HG02610 (cell line): ENCODE measurements at regions not wholly inside any gene's neighbourhood (a gene's known extent, or its start where the extent isn't known, plus 50 kb on each side); places are given as distances from the start of the nearest gene placed in this dataset.

ENCODE experiments used
- ATAC-seq: cut with Tn5 transposase; IDR thresholded peaks from one replicate; pipeline ENCODE4 v1.9.1; 2021; ENCODE audit warnings: mild to moderate bottlenecking, moderate library complexity; ENCODE audit not compliant: unreplicated experiment

DNA sequence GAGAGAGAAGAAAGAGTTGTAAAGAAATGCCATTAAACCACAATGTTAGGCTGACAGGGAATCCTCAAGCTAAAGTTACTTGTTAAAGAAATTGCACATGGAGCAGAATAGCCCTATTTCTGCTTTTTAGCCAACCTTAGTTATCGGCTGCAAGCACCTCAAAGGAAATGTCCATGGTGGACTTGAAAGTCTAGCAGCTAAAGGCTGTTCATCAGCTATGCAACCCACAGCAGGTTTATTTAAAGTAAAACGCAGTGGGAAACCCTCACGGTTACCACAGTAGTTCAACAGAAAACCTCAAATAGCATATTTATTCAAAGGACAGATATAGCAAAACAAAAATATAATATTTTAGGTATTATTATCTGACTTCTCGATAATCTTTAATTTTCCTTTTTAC is 967.2 kb downstream of the IGSF11 start:
- ATAC-seq, result no peak

DNA sequence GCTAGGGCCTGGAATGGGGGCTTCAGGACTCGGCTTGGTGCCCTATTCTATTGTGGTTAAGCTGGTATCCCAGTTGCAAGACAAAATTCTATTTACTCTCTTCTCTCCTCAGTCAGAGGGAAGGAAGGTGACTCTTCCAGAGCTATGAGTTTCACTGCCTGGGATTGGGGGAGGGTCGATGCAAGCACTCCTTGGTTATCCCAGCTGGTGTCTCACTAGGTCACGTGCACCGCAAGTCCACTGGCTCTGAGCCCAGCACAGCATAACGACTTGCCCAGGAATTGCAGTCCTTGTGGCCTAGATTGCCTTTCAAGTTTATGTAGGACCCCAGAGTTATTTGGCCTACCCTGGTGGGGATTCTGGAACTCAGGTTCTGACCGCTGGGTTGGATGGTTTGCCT is 958.8 kb downstream of the IGSF11 start:
- ATAC-seq, result no peak

DNA sequence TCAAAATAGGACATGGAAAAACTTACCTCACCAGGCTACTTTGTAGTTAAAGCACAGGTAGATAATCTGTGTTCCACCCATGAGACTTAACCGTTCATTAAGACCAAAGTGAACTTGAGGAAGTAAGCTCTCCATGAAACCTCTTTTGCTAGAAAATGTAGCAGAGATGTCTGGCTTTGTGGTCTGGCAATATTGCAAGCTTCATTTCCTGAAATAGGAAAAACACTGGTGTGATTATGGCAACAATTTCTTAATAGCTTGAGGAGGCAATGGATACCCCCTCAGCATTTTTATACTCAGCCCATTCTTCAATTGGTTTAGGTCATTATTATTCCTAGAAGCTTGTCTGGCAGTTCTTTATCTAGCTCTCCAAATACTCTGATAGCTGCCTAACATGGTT is 957.3 kb downstream of the IGSF11 start:
- no peak for ATAC-seq

DNA sequence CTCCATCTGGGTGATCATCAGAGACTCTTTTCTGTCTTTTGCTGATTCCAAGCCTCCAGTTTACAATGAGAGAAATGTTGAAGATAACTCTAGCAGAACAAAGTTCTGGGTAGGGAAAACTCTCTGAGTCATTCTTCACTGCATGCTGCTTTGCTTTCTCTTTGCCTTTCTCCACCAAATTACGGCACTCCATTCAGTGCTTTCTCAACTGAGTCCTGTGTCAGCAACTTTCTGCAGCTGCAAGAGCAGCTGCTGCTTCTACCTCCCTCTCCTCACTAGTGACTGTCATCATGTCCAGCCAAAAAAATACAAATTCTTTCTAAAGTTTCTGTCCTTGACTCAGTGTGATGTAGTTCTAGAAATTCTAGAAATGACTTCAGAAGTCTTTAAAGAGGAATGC is 953.8 kb downstream of the IGSF11 start:
- ATAC-seq, result no peak

DNA sequence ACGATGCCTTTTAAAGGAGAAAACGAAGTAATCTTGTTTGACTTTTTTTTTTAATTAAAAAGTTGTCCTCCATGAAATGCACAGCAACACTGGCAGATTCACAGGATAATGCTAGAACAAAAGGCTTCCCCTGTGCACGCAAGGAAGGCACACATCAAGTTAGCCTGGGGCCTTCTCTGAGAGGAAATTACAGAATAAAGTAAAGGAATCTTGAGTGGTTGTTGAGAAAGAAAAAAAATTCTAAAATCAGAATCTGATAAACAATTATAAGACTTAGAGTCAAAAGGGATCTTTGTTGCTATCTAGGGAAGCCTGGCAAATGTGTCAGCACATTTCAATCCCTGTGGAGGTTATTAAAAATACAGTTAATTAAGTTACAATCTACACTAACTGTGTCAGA is 946.0 kb downstream of the IGSF11 start:
- ATAC-seq, result no peak

DNA sequence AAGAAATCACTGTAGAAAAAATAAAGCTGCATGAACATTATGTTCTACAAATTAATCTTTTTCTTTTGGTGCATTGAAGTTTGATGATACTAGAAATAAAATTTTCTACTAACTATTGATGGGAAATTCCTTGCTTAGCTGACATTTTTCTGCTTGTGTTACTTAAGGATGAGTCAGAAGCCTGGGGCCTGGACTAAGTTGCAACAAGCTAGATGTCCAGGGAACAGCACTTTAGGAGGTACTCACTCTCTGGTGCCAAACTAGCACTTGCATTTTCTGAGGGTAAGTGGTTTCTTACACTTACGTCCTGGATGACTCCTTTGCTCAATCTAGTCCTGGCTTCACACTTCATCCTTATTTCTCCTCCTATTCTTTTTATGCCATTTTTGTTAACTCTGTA is 945.1 kb downstream of the IGSF11 start:
- ATAC-seq, result no peak

DNA sequence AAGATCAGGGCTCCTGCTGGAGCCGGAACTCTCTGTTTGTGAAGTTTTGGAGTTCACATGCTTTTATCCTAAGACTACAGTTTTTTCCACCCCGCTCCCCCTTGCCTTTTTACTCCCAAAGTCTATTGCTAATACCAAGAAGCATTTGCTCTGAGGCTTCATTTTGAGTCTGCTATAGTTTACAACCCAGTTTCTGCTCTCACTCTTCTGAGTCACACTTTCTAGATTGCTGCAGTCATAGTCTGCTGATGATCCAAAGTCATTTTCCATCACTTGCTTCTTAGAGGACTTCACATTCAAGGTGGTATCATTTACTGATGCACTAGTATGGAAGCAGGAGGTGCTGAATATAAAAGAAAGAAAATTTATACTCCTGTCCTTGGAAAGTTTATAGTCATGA is 937.4 kb downstream of the IGSF11 start:
- ATAC-seq, result no peak

DNA sequence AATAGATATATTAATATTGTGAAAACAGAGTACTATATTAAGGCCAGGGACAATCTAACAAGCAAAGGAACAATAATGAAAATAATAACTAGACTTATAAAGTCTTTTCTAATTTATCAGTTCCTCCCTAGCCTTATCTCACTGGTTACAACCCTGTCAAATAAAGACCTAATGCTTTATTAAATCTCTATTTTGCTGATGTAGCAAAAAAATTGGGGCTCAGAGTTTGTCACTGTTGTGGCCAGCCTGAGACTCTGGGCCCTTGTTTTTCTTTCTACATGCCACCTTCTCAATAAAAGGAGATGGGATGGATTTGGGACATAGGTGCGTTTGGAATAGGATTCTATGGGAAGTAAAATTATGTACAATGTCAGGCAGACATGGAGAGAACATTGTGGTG is 937.0 kb downstream of the IGSF11 start:
- no peak for ATAC-seq

DNA sequence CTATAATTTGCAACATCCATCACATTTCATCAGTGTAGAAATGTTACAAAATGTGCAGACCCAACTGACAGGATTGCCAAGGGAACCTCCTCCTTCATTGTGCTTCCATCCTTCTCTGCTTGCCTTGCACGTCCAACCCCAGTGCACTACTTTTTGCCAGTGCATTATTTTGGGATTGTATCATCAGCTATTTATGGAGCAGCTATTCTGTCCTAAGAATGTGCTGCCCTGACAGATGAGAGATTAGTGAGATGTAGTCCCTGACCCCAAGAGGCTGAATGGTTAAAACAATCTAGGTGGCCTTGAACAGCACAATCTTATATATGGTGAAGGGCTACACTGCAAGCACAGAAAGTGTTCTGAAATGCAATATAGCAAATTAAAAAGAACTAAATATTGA is 935.8 kb downstream of the IGSF11 start:
- no peak for ATAC-seq

DNA sequence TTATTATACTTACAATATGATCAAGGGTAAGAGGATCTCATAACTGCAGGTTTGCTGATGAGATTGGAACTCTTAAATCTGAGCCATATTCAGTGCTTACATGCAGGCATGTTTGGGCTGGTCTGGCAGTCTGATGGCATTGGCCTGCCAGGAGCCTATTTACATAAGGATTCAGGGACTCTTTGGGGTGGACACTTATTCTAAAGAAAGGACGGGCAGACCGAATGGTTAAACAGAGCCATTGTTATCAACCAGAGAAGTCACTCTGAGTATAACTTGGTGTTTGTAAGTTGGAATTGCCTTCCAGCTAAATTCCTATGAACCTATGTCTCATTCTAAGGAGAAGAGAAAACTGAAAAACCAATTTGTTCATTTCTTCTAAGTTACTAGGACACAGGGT is 932.8 kb downstream of the IGSF11 start:
- no peak for ATAC-seq

DNA sequence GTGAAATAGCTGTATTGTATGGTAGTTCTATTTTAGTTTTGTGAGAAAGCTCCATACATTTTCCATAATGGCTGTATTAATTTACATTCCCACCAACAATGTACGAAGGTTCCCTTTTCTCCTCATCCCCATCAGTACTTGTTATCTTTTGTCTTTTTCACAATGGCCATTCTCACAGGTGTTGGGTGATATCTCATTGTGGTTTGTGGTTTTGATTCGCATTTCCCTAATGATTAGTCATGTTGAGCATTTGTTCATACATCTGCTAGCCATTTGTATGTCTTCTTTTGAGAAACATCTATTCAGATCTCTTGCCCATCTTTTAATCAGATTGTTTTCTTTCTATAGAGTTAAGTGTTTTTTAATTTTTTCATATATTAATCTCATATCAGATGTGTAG is 931.9 kb downstream of the IGSF11 start:
- no peak for ATAC-seq

DNA sequence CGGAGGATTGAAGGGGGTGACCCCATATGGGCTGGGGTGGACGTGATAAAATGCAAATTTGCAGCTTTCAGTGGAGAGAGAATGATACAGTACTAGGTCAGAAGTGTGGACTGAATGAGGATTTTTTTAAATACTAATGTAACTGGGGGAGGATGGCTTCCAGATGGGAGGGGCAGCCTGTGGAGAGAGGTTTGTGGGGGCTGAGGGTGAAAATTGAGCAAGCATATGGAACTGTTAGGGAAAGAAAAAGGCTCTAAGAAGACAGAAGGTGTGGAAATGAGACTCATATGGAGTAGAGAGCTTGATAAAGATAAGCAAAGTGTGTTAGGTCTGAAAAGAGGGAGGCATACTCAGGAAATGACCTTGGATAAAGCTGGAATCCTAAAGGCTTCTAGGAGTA is 926.4 kb downstream of the IGSF11 start:
- no peak for ATAC-seq

DNA sequence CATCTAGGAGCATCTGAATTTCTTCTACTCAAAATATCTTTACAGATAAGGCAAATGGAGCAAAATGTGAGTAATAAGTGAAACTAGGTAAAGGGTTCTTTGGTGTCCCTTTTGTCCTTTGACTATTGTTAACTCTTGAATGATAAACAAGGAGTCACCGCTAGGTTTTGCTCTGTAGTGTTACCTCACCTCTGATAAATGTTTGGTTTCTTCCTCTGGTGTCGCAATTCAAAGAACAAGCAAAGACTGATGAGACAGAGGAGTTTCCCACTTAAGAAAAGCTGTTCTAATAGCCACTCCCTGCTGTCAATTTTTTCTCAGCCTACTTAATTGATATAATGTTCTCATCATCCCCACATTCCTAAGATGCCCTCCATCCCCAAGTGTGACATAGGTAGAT is 925.9 kb downstream of the IGSF11 start:
- no peak for ATAC-seq

DNA sequence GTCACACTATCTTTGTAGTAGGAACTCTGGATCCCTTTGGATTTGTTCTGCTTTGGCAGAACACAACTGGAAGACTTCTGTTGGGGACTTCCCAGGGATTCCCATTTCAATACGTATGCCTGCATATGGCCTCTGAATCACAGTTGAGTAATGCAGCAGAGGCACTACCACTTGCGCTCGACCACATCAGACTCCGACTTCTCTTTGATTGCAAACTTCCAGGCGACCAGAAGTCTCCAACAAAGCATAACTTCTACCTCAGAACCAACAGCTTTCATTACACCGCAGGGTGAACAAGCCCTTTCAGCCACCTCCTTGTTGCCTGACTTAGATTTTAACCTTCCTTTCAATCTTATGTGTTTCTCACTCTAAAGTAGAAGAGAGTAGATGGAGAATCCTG is 924.4 kb downstream of the IGSF11 start:
- ATAC-seq, result no peak

DNA sequence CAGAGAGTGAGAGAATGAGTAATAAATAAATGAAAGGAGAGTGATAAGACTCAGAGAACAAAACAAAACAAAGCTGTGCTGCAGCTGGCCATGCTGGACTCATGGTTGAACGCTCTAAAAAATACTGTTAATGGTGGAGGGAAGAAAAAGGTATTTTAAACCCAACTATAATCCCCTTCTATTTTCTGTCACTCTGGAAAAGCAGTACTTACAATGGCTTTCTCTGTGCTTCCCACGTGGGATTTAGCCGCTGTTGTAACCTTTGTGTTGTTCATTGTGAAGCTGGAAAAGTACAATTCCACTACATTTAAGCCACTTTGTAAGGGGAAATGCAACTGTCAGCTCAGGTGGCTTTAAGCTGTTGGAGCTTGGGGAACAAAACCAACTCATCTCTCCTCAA is 917.7 kb downstream of the IGSF11 start:
- no peak for ATAC-seq

DNA sequence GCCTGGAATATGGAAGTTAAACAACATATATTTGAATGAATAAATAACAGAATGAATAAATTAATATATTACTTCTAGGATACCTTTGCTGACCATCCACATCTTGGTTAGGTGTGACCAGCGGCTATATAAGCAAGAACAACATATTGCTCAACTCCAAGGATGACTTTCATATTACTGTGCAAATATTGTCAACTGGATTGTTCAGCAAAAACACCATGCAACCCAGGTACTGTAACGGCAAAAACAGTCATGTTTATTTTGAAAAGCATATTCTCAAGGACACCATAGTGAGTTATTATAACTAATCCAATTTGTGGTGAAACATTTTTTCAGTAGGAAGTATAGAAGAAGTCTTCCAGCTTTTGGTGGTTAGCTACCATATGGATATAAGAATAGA is 907.9 kb downstream of the IGSF11 start:
- no peak for ATAC-seq

DNA sequence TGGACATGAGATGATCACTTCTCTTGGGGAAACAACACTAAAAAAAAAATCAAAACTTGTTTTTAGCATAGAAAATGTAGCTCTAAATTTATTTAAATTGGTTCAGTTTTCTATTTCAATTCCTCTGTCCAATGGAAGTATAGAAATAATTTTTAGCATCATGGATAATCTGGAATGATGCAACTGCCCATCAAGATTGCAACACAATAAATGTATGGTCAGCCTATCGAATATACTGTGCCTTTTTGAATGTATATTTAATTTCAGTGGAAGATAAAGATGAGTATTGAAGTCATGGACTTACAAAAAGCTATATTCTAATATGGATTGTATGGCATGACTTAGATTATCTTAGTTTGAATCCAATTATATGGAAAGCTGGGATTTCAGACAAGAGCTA is 906.7 kb downstream of the IGSF11 start:
- no peak for ATAC-seq

DNA sequence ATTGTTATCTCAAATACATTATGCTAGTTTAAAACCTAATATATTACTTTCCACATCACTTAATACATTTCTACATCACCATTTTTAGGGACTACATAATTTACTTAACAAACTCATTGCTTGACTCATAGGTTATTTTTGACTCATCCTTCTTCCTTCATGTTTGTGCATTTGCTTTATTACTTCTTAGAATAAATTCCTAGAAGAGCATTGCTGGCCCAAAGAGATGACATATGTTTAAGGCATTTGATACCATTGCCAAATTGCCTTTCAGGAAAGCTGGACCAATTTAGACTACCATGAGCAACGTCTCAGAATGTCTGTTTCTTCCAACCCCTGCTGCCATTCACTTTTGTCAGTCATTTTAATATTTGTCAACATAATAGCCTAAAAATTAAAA is 905.8 kb downstream of the IGSF11 start:
- ATAC-seq, result no peak

DNA sequence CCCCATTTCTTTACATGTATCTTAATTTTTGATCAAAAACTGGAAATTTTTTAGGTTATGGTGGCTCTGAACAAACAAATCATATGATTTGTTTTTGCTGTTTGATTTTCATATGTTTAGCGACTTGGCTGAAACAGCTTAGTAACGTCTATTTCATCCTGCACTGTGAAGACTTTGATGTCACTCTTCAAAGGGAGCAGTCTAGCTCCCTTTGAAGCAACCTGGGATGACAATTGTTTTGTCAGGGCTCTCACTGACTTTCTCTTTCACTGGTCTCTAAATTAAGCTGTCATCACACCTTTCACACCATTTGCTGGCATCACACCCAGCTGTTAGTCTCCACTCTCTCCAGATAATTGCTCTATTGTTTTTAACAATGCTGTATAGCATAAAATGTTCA is 896.9 kb downstream of the IGSF11 start:
- no peak for ATAC-seq

DNA sequence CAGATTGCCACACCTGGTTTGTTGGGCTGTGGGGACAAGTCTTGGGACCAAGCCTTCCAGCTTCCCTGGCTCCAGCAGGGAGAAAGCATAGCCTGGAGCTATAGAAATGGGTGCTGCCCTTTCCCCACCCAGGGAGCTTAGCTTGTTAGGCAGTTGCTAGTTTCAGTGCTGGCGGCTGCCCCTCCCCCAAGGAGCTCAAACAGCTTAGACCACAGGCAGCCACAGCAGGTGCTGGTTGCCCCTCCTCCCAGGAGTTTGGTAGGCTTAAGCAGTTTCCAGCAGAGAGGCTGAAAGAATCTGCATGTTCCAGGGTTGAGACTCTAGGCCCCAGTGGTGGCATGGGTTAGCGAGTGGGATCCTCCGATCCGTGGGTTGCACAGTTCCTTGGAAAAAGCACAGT is 889.7 kb downstream of the IGSF11 start:
- no peak for ATAC-seq

DNA sequence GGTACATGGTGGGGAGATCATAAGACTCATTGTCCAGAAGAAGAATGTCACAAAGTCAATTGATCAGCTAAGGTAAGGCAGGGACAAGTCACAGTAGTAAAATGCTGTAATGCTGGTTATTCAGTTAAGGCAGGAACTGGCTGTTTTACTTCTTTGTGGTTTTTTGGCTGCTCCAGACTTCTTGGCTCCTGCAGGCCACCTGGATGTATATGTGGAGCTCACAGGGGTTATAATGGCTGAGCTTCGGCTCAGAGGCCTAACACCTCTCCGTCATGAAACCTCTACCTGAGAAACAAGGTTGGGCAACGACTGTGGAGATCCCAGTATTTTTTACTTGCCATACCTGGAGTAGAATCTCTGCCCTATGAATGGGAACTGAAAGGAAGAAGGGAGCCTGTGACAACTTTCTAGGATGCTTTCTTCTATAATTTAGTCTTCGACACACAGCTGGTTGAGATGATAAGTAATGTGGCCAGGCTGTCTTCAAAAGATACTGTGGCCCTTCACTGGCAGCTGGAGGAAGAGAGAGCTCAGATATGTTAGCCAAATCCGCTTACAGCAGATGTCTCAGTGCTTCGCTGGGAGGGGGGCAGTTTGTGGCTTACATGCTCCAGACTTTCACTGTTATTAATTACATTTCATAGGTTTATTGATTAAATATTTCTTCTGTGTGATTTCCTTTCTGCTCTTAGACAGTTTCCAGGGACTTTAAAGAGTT is 887.8 kb downstream of the IGSF11 start:
- no peak for ATAC-seq

DNA sequence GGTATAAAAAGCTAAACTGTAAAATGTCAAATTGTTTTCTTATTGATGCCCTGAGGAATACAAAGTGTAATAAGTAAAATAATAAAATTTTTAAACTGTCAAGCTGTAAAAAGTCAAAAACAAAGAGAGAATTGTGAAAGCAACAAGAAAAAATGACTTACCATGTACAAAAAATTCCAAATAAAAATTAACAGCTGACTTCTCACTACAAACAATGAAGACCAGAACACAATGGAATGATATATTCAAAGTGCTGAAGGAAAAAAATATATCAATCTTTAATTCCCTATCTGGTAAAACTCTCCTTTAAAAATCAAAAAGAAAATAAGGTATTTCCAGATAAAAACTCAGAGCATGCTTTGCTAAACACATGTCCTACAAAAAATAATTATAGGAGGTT is 883.5 kb downstream of the IGSF11 start:
- no peak for ATAC-seq
